ENCODE measurements at regions not wholly inside any gene's neighbourhood (a gene's known extent, or its start where the extent isn't known, plus 50 kb on each side); places are given as distances from the start of the nearest gene placed in this dataset.

DNA sequence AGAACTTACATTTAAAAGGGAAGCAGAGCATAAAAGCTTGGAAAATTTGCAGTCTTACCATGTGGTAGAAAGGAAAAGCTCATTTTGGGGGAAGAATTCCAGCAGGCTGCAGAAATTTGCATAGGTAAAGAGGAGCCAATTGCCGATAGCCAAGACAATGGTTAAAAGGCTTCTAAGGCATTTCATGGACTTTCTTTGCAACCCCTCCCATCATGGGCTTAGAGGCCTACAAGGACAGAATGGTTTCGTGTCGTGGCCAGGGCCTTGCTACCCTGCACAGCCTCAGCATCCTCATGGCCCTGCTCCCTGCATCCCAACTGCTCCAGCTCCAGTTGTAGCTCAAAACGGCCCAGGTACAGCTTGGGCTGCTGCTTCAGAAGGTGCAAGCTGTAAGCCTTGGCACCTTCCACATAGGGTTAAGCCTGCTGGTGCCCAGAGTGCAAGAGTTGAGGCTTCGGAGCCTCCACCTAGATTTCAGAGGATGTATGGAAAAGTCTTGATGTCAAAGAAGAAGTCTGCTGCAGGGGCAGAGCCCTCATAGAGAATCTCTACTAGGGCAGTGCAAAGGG, 420.3 kb downstream of the PCDH17 start:
- TF ChIP-seq, protein P1, sequence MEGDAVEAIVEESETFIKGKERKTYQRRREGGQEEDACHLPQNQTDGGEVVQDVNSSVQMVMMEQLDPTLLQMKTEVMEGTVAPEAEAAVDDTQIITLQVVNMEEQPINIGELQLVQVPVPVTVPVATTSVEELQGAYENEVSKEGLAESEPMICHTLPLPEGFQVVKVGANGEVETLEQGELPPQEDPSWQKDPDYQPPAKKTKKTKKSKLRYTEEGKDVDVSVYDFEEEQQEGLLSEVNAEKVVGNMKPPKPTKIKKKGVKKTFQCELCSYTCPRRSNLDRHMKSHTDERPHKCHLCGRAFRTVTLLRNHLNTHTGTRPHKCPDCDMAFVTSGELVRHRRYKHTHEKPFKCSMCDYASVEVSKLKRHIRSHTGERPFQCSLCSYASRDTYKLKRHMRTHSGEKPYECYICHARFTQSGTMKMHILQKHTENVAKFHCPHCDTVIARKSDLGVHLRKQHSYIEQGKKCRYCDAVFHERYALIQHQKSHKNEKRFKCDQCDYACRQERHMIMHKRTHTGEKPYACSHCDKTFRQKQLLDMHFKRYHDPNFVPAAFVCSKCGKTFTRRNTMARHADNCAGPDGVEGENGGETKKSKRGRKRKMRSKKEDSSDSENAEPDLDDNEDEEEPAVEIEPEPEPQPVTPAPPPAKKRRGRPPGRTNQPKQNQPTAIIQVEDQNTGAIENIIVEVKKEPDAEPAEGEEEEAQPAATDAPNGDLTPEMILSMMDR (conservative IDR thresholded peaks at IDR 0.05), result no peak
- TF ChIP-seq EZH2 (IDR thresholded peaks at IDR 0.05; ENCODE audit: low read depth), result no peak
